ENCODE measurements at regions not wholly inside any gene's neighbourhood (a gene's known extent, or its start where the extent isn't known, plus 50 kb on each side); places are given as distances from the start of the nearest gene placed in this dataset.
"Not testable (repeated sequence)": the region's sequence is repeated elsewhere in the genome, so short reads cannot be mapped to it uniquely, and the experiment has no call there.

- H3K9me3 Mint-ChIP-seq, result peaks cover 13% of the 10 kb centered on the region
- no peak overlapping the region for H3K27ac Mint-ChIP-seq
- intact Hi-C loops (cut with micrococcal nuclease), result no loop called here
- no peaks in the 10 kb centered on the region for H3K4me1 Mint-ChIP-seq (ENCODE audit: low read depth)
- H3K4me3 Mint-ChIP-seq, result no peak overlapping the region
- H3K36me3 Mint-ChIP-seq (ENCODE audit: low read depth), result no peaks in the 10 kb centered on the region
- no peaks in the 10 kb centered on the region for H3K27me3 Mint-ChIP-seq
These were observed 1369.8 kb upstream of the NUDT12 start for GRCh38 chr5:104932431-104932830.

GRCh38 chr5:104928906-104929520 lies 1366.4 kb upstream of the NUDT12 start:
- Mint-ChIP-seq H3K4me1 (ENCODE audit: low read depth) (no peaks in the 10 kb centered on the region), H3K4me3 (no peak overlapping the region), H3K27ac (no peak overlapping the region), H3K36me3 (ENCODE audit: low read depth) (no peaks in the 10 kb centered on the region), H3K27me3 (no peaks in the 10 kb centered on the region), H3K9me3 (peaks cover 32% of the 10 kb centered on the region)
- intact Hi-C loops (cut with micrococcal nuclease), result no loop called here

- Mint-ChIP-seq H3K4me3 (no peak overlapping the region), H3K4me1 (ENCODE audit: low read depth) (no peaks in the 10 kb centered on the region), H3K27me3 (no peaks in the 10 kb centered on the region), H3K9me3 (no peaks in the 10 kb centered on the region), H3K36me3 (ENCODE audit: low read depth) (no peaks in the 10 kb centered on the region), H3K27ac (no peak overlapping the region)
- intact Hi-C loops (cut with micrococcal nuclease), result no loop called here
These were observed 1352.6 kb upstream of the NUDT12 start for GRCh38 chr5:104915226-104915625.

GRCh38 chr5:104914536-104915070 lies 1352.0 kb upstream of the NUDT12 start:
- intact Hi-C loops (cut with micrococcal nuclease), result no loop called here
- Mint-ChIP-seq H3K27me3 (no peaks in the 10 kb centered on the region), H3K27ac (no peak overlapping the region)

GRCh38 chr5:104913841-104914281 lies 1351.3 kb upstream of the NUDT12 start:
- no peaks in the 10 kb centered on the region for H3K36me3 Mint-ChIP-seq (ENCODE audit: low read depth)
- intact Hi-C loops (cut with micrococcal nuclease), result no loop called here
- no peaks in the 10 kb centered on the region for H3K27me3 Mint-ChIP-seq
- H3K4me3 Mint-ChIP-seq, result no peak overlapping the region
- no peak overlapping the region for H3K27ac Mint-ChIP-seq
- no peaks in the 10 kb centered on the region for H3K9me3 Mint-ChIP-seq
- no peaks in the 10 kb centered on the region for H3K4me1 Mint-ChIP-seq (ENCODE audit: low read depth)

More at GRCh38 chr5:104914536-104915070, 1352.0 kb upstream of the NUDT12 start:
- H3K9me3 Mint-ChIP-seq, result no peaks in the 10 kb centered on the region
- H3K36me3 Mint-ChIP-seq (ENCODE audit: low read depth), result no peaks in the 10 kb centered on the region
- no peak overlapping the region for H3K4me3 Mint-ChIP-seq
- no peaks in the 10 kb centered on the region for H3K4me1 Mint-ChIP-seq (ENCODE audit: low read depth)

GRCh38 chr5:104909803-104910202 lies 1347.2 kb upstream of the NUDT12 start:
- H3K4me3 Mint-ChIP-seq, result no peak overlapping the region
- no peaks in the 10 kb centered on the region for H3K4me1 Mint-ChIP-seq (ENCODE audit: low read depth)
- H3K36me3 Mint-ChIP-seq (ENCODE audit: low read depth), result no peaks in the 10 kb centered on the region
- H3K9me3 Mint-ChIP-seq, result no peaks in the 10 kb centered on the region
- H3K27me3 Mint-ChIP-seq, result no peaks in the 10 kb centered on the region
- intact Hi-C loops (cut with micrococcal nuclease), result no loop called here
- no peak overlapping the region for H3K27ac Mint-ChIP-seq

GRCh38 chr5:104904561-104904960 lies 1342.0 kb upstream of the NUDT12 start:
- Mint-ChIP-seq H3K27me3 (no peaks in the 10 kb centered on the region), H3K4me3 (no peak overlapping the region), H3K36me3 (ENCODE audit: low read depth) (no peaks in the 10 kb centered on the region), H3K27ac (no peak overlapping the region), H3K9me3 (peaks cover under 1% of the 10 kb centered on the region), H3K4me1 (ENCODE audit: low read depth) (no peaks in the 10 kb centered on the region)
- intact Hi-C loops (cut with micrococcal nuclease), result no loop called here

- no peaks in the 10 kb centered on the region for H3K27me3 Mint-ChIP-seq
- H3K27ac Mint-ChIP-seq, result no peak overlapping the region
- peaks cover 7% of the 10 kb centered on the region for H3K9me3 Mint-ChIP-seq
- intact Hi-C loops (cut with micrococcal nuclease), result no loop called here
- H3K36me3 Mint-ChIP-seq (ENCODE audit: low read depth), result no peaks in the 10 kb centered on the region
- H3K4me1 Mint-ChIP-seq (ENCODE audit: low read depth), result no peaks in the 10 kb centered on the region
- no peak overlapping the region for H3K4me3 Mint-ChIP-seq
These were observed 1341.4 kb upstream of the NUDT12 start for GRCh38 chr5:104903941-104904340.

- Mint-ChIP-seq H3K27ac (no peak overlapping the region), H3K27me3 (no peaks in the 10 kb centered on the region), H3K4me1 (ENCODE audit: low read depth) (no peaks in the 10 kb centered on the region), H3K36me3 (ENCODE audit: low read depth) (no peaks in the 10 kb centered on the region), H3K9me3 (no peaks in the 10 kb centered on the region), H3K4me3 (no peak overlapping the region)
- intact Hi-C loops (cut with micrococcal nuclease), result no loop called here
These were observed 1329.0 kb upstream of the NUDT12 start for GRCh38 chr5:104891596-104891995.

- no peaks in the 10 kb centered on the region for H3K36me3 Mint-ChIP-seq (ENCODE audit: low read depth)
- H3K9me3 Mint-ChIP-seq, result no peaks in the 10 kb centered on the region
- H3K27me3 Mint-ChIP-seq, result no peaks in the 10 kb centered on the region
- H3K4me3 Mint-ChIP-seq, result no peak overlapping the region
- H3K27ac Mint-ChIP-seq, result no peak overlapping the region
- intact Hi-C loops (cut with micrococcal nuclease), result no loop called here
- no peaks in the 10 kb centered on the region for H3K4me1 Mint-ChIP-seq (ENCODE audit: low read depth)
These were observed 1328.2 kb upstream of the NUDT12 start for GRCh38 chr5:104890767-104891166.

GRCh38 chr5:104859437-104859836 lies 1296.8 kb upstream of the NUDT12 start:
- H3K9me3 Mint-ChIP-seq, result no peaks in the 10 kb centered on the region
- H3K4me1 Mint-ChIP-seq (ENCODE audit: low read depth), result peaks cover 12% of the 10 kb centered on the region
- no peaks in the 10 kb centered on the region for H3K27me3 Mint-ChIP-seq
- no peaks in the 10 kb centered on the region for H3K36me3 Mint-ChIP-seq (ENCODE audit: low read depth)
- intact Hi-C loops (cut with micrococcal nuclease), result no loop called here
- H3K4me3 Mint-ChIP-seq, result no peak overlapping the region
- H3K27ac Mint-ChIP-seq, result no peak overlapping the region

GRCh38 chr5:104852099-104852498 lies 1289.5 kb upstream of the NUDT12 start:
- not testable (repeated sequence) for H3K36me3 Mint-ChIP-seq (ENCODE audit: low read depth)
- peaks cover 18% of the 10 kb centered on the region for H3K9me3 Mint-ChIP-seq

GRCh38 chr5:104845541-104845940 lies 1283.0 kb upstream of the NUDT12 start:
- no peak overlapping the region for H3K4me3 Mint-ChIP-seq
- no peaks in the 10 kb centered on the region for H3K36me3 Mint-ChIP-seq (ENCODE audit: low read depth)
- H3K27ac Mint-ChIP-seq, result no peak overlapping the region
- intact Hi-C loops (cut with micrococcal nuclease), result no loop called here
- H3K4me1 Mint-ChIP-seq (ENCODE audit: low read depth), result no peaks in the 10 kb centered on the region
- no peaks in the 10 kb centered on the region for H3K27me3 Mint-ChIP-seq
- H3K9me3 Mint-ChIP-seq, result peaks cover 4% of the 10 kb centered on the region

More at GRCh38 chr5:104852099-104852498, 1289.5 kb upstream of the NUDT12 start:
- H3K4me1 Mint-ChIP-seq (ENCODE audit: low read depth); intact Hi-C loops (cut with micrococcal nuclease); H3K4me3 Mint-ChIP-seq; H3K27ac Mint-ChIP-seq; H3K27me3 Mint-ChIP-seq: not testable (repeated sequence)

- Mint-ChIP-seq H3K9me3 (no peaks in the 10 kb centered on the region), H3K4me3 (no peak overlapping the region), H3K4me1 (ENCODE audit: low read depth) (no peaks in the 10 kb centered on the region), H3K27me3 (no peaks in the 10 kb centered on the region), H3K27ac (no peak overlapping the region), H3K36me3 (ENCODE audit: low read depth) (no peaks in the 10 kb centered on the region)
- intact Hi-C loops (cut with micrococcal nuclease), result no loop called here
These were observed 1281.2 kb upstream of the NUDT12 start for GRCh38 chr5:104843822-104844221.

- no peaks in the 10 kb centered on the region for H3K4me1 Mint-ChIP-seq (ENCODE audit: low read depth)
- intact Hi-C loops (cut with micrococcal nuclease), result no loop called here
- H3K4me3 Mint-ChIP-seq, result no peak overlapping the region
- H3K27me3 Mint-ChIP-seq, result no peaks in the 10 kb centered on the region
- no peak overlapping the region for H3K27ac Mint-ChIP-seq
- no peaks in the 10 kb centered on the region for H3K9me3 Mint-ChIP-seq
- no peaks in the 10 kb centered on the region for H3K36me3 Mint-ChIP-seq (ENCODE audit: low read depth)
These were observed 1277.7 kb upstream of the NUDT12 start for GRCh38 chr5:104840284-104840683.
